ENCODE measurements at regions not wholly inside any gene's neighbourhood (a gene's known extent, or its start where the extent isn't known, plus 50 kb on each side); places are given as distances from the start of the nearest gene placed in this dataset.

- TF ChIP-seq PPARA (CRISPR knock-in tag; IDR thresholded peaks at IDR 0.05; ENCODE audit: borderline replicate concordance) (no peak), ZNF565 (CRISPR knock-in tag; conservative IDR thresholded peaks at IDR 0.05; ENCODE audit: low read depth) (no peak), TOX (CRISPR knock-in tag; IDR thresholded peaks at IDR 0.05; ENCODE audit: borderline replicate concordance) (no peak), TSHZ2 (CRISPR knock-in tag; IDR thresholded peaks at IDR 0.05) (no peak)
- no peak for ATAC-seq
Measured at GRCh38 chrX:142005532-142005931, 101.8 kb downstream of the MAGEC1 start.

GRCh38 chrX:142002471-142002870, 98.8 kb downstream of the MAGEC1 start:
- no peak for TF ChIP-seq TSHZ2 (CRISPR knock-in tag; IDR thresholded peaks at IDR 0.05)
- TF ChIP-seq PATZ1 (CRISPR knock-in tag; IDR thresholded peaks at IDR 0.05; ENCODE audit: borderline replicate concordance), result no peak
- no peak for TF ChIP-seq ESRRG (CRISPR knock-in tag; IDR thresholded peaks at IDR 0.05)
- TF ChIP-seq ZNF70 (CRISPR knock-in tag; IDR thresholded peaks at IDR 0.05), result no peak
- TF ChIP-seq, protein P1, sequence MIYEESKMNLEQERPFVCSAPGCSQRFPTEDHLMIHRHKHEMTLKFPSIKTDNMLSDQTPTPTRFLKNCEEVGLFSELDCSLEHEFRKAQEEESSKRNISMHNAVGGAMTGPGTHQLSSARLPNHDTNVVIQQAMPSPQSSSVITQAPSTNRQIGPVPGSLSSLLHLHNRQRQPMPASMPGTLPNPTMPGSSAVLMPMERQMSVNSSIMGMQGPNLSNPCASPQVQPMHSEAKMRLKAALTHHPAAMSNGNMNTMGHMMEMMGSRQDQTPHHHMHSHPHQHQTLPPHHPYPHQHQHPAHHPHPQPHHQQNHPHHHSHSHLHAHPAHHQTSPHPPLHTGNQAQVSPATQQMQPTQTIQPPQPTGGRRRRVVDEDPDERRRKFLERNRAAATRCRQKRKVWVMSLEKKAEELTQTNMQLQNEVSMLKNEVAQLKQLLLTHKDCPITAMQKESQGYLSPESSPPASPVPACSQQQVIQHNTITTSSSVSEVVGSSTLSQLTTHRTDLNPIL (CRISPR knock-in tag; IDR thresholded peaks at IDR 0.05; ENCODE audit: low read depth), result no peak
- no peak for TF ChIP-seq CSDC2 (CRISPR knock-in tag; IDR thresholded peaks at IDR 0.05)
- no peak for TF ChIP-seq ISL1 (CRISPR knock-in tag; IDR thresholded peaks at IDR 0.05)
- no peak for TF ChIP-seq ZNF8 (CRISPR knock-in tag; IDR thresholded peaks at IDR 0.05)
- no peak for TF ChIP-seq TOX (CRISPR knock-in tag; IDR thresholded peaks at IDR 0.05; ENCODE audit: borderline replicate concordance)
- TF ChIP-seq SNAI2 (CRISPR knock-in tag; IDR thresholded peaks at IDR 0.05), result no peak
- no peak for TF ChIP-seq OSR1 (CRISPR knock-in tag; IDR thresholded peaks at IDR 0.05)
- TF ChIP-seq BACH2 (CRISPR knock-in tag; IDR thresholded peaks at IDR 0.05; ENCODE audit: borderline replicate concordance), result no peak
- ATAC-seq, result no peak

DNA sequence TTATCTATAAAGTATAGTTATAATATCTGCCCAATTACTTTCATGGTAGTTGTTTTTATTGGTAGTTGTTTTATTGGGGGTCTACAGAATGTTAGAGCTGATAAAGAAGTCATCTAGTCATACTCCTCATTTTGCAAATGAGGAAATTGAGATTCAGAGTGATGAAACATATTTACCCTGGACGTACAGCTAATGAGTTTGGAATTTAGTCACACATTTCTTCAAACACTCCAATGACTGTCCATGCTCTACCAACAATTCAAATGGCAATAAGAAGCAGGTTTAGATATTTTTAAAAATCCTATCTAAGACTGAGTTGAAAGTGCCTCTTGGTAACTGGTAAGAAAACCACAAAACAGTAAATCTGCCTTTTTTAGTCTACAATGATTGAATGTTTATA, 98.2 kb downstream of the MAGEC1 start:
- TF ChIP-seq ESRRG (CRISPR knock-in tag; IDR thresholded peaks at IDR 0.05), result no peak
- TF ChIP-seq ISL1 (CRISPR knock-in tag; IDR thresholded peaks at IDR 0.05), result no peak
- TF ChIP-seq, protein P1 (CRISPR knock-in tag; IDR thresholded peaks at IDR 0.05; ENCODE audit: low read depth), result no peak
- TF ChIP-seq CSDC2 (CRISPR knock-in tag; IDR thresholded peaks at IDR 0.05), result no peak
- TF ChIP-seq, protein P2, sequence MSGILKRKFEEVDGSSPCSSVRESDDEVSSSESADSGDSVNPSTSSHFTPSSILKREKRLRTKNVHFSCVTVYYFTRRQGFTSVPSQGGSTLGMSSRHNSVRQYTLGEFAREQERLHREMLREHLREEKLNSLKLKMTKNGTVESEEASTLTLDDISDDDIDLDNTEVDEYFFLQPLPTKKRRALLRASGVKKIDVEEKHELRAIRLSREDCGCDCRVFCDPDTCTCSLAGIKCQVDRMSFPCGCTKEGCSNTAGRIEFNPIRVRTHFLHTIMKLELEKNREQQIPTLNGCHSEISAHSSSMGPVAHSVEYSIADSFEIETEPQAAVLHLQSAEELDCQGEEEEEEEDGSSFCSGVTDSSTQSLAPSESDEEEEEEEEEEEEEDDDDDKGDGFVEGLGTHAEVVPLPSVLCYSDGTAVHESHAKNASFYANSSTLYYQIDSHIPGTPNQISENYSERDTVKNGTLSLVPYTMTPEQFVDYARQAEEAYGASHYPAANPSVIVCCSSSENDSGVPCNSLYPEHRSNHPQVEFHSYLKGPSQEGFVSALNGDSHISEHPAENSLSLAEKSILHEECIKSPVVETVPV (CRISPR knock-in tag; IDR thresholded peaks at IDR 0.05), result no peak
- TF ChIP-seq BACH2 (CRISPR knock-in tag; IDR thresholded peaks at IDR 0.05; ENCODE audit: borderline replicate concordance), result no peak
- no peak for TF ChIP-seq OSR1 (CRISPR knock-in tag; IDR thresholded peaks at IDR 0.05)
- no peak for TF ChIP-seq SNAI2 (CRISPR knock-in tag; IDR thresholded peaks at IDR 0.05)
- no peak for TF ChIP-seq ZNF70 (CRISPR knock-in tag; IDR thresholded peaks at IDR 0.05)
- TF ChIP-seq, protein P3, sequence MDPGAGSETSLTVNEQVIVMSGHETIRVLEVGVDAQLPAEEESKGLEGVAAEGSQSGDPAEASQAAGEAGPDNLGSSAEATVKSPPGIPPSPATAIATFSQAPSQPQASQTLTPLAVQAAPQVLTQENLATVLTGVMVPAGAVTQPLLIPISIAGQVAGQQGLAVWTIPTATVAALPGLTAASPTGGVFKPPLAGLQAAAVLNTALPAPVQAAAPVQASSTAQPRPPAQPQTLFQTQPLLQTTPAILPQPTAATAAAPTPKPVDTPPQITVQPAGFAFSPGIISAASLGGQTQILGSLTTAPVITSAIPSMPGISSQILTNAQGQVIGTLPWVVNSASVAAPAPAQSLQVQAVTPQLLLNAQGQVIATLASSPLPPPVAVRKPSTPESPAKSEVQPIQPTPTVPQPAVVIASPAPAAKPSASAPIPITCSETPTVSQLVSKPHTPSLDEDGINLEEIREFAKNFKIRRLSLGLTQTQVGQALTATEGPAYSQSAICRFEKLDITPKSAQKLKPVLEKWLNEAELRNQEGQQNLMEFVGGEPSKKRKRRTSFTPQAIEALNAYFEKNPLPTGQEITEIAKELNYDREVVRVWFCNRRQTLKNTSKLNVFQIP (CRISPR knock-in tag; IDR thresholded peaks at IDR 0.05; ENCODE audit: borderline replicate concordance, low read depth), result no peak
- TF ChIP-seq ZNF565 (CRISPR knock-in tag; conservative IDR thresholded peaks at IDR 0.05; ENCODE audit: low read depth), result no peak
- no peak for ATAC-seq

Measured in SK-N-SH treated with all-trans-retinoic acid at 6 μM for 48 hours (cell line).